GM12874 (cell line): ENCODE measurements at regions not wholly inside any gene's neighbourhood (a gene's known extent, or its start where the extent isn't known, plus 50 kb on each side); places are given as distances from the start of the nearest gene placed in this dataset.

Experiments
- CTCF ChIP-seq: IDR thresholded peaks from 2 replicates; pipeline ENCODE4 v1.5.1; 2011; ENCODE audit warnings: low read depth, mild to moderate bottlenecking, control low read depth, low read length, moderate library complexity; ENCODE audit not compliant: insufficient read depth

DNA sequence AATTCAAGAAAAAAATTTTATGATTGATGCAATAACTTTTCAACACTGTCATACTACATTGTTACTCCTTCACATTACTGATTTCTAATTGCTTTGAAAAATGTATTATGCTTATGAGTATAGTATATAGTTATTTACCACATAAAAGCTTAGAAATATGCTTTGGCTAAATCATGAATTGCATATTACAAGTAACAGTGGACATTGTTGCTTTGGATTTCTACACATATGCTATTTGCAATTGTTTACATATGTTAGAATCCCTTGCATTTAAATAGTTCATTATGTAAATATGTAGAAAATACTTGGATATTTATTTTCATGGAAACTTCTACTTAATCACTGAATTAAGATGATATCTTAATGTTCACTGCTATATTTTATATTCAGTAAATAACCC lies 577.5 kb downstream of the QKI start:
- no peak for TF ChIP-seq CTCF

GRCh38 chr6:163991321-163991720 lies 576.8 kb downstream of the QKI start:
- TF ChIP-seq CTCF: no peak

DNA sequence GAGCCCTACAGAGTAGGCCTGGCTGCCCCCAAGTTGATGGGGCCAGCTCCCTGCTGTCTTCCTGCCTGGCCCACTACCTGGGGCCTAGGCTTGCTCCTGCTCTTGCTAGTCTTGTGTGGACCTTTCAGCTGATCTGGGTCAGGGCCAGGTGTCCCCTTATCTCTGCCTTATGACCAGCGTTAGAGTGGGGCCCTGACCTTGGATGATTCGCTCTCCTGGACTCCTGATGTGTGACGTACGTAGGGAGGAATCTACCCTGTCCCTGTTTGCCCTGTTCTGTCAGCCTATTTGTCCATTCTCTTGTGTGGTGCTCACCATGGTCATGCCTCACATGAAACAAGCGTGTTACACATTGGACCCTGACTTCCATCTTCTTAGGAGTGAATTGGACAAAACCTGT lies 571.8 kb downstream of the QKI start:
- no peak for TF ChIP-seq CTCF

DNA sequence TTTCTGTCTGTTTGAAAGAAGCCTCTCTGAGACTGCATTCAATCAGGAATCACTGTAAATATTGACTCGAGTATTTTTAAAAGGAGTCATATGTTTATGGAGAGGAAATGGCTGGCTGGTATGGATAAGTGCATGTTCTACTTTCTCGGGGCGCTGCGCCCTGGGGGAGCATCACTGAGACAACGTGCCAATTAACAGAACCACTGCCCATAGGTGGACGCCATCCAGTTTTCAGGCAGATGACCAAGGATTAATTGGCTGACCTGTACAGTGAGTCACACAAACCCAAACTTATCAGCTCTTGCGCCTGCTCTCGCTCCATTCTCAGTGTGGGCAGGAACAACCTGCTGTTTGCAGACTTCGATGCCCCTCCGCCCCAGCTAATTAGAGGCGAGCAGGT lies 571.2 kb downstream of the QKI start:
- no peak for TF ChIP-seq CTCF

DNA sequence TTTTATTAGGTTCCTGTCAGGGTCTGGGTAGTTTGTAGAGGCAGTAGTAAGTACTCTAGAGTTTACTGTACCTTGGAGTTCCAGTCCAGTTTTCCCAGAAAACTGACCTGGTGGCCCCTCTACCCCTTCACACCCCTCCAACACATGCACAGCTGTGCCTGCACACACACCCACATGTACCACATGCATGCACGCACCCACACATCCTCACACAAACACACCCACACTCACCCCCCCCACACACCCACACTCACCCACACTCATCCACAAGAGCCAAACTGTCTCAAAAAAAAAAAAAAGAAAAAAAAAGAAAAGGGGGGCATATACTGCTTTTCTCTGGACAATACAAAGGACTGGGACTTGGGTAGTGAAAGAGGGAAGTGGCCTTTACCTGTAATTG lies 570.5 kb downstream of the QKI start:
- no peak for TF ChIP-seq CTCF

- no peak for TF ChIP-seq CTCF
These were observed 569.8 kb downstream of the QKI start for GRCh38 chr6:163984124-163984936.

DNA sequence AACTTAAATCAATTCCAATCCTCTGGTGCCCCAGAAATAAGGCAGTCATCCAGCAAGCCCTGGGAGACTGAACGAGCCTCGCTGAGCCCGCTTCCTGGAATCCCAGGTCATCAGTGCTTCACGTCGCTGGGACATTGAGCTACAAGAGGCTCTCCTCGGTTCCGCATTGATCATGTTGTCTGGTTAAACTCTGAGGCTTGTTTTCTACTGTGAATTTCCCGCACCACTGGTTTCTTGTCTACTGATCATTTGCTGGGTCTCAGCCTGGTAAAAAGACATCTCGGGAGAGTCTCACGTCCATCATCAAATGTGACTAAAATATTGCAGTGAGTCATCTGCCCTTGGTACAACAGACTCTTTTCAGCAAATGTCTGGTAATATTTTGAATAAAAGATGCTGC lies 569.2 kb downstream of the QKI start:
- TF ChIP-seq CTCF: no peak
